HCT116 (cell line): ENCODE measurements at regions not wholly inside any gene's neighbourhood (a gene's known extent, or its start where the extent isn't known, plus 50 kb on each side); places are given as distances from the start of the nearest gene placed in this dataset.

Experiments used
- ATAC-seq: fragments of 200-7000 bp; cut with Tn5 transposase; 2 replicates; pipeline ENCODE4 v1.9.1; 2020; ENCODE audit warnings: mild to moderate bottlenecking, moderate library complexity
- BruUV-seq: library from RNA; stranded (reverse); fragments of 400-500 nt; replicated peaks from 2 replicates; lab custom pipeline; 2021; lab: Mats Ljungman, UMichigan
- CTCF ChIA-PET: fragments of 300-600 bp; sonication (Branson Sonifier 250); formaldehyde crosslinking; loops from one replicate; lab custom pipeline; 2021; ENCODE audit warnings: antibody characterized with exemption; lab: Charles Lee
- POLR2A ChIA-PET: fragments of 300-600, 350-600 bp; sonication (Branson Sonifier 250); formaldehyde crosslinking; loops from one replicate; lab custom pipeline; 2021; ENCODE audit warnings: antibody characterized with exemption; lab: Charles Lee
- RAD21 ChIA-PET, 2 experiments: fragments of 300-600 bp; sonication (Branson Sonifier 250); formaldehyde crosslinking; loops; one replicate each; lab custom pipeline; 2023; ENCODE audit warnings: low total read pairs in 2 of 2; ENCODE audit not compliant: uncharacterized antibody in 2 of 2, unreplicated experiment in 2 of 2, low non-redundant PET in 1 of 2; lab: Charles Lee
- DNase-seq: peaks from one replicate; pipeline ENCODE4 v3.0.0-alpha.2; 2010; ENCODE audit warnings: low read depth, low spot score
- H2AFZ ChIP-seq: fragments of 200-600 bp; shearing (Covaris generic), sonication (generic); 2 replicates; pipeline ENCODE4 v1.6.1; 2017; ENCODE audit warnings: low read depth, mixed run types, mixed read lengths, antibody characterized with exemption, low read length; ENCODE audit not compliant: poor library complexity, severe bottlenecking
- H3K27ac ChIP-seq: 2 replicates; pipeline ENCODE4 v1.5.1; 2012; ENCODE audit warnings: low read depth, low read length
- H3K27me3 ChIP-seq: fragments of 200-600 bp; sonication (generic); 2 replicates; pipeline ENCODE4 v1.6.1; 2016; ENCODE audit warnings: mixed run types, low read length, mixed read lengths; ENCODE audit not compliant: insufficient read depth
- H3K36me3 ChIP-seq, 2 experiments: fragments of 200-500 bp in 1 of 2; fragments of 200-600 bp in 1 of 2; sonication (Bioruptor generic) in 1 of 2; sonication (generic) in 1 of 2; 2 replicates each; pipeline versions ENCODE4 v1.5.1 to v1.6.1; 2014 to 2016; ENCODE audit warnings: low read length in 2 of 2, inconsistent platforms in 1 of 2, mixed read lengths in 1 of 2, mixed run types in 1 of 2; ENCODE audit not compliant: insufficient read depth in 2 of 2, control insufficient read depth in 1 of 2
- H3K4me1 ChIP-seq, 2 experiments: fragments of 200-600 bp in 1 of 2; sonication (generic) in 1 of 2; 2 replicates each; pipeline versions ENCODE4 v1.5.1 to v1.6.1; 2012 to 2017; ENCODE audit warnings: low read length in 2 of 2, inconsistent platforms in 1 of 2, mild to moderate bottlenecking in 1 of 2, mixed read lengths in 1 of 2, mixed run types in 1 of 2, moderate library complexity in 1 of 2; ENCODE audit not compliant: insufficient read depth in 2 of 2, control insufficient read depth in 1 of 2
- H3K4me2 ChIP-seq: fragments of 200-600 bp; sonication (generic); 2 replicates; pipeline ENCODE4 v1.6.1; 2017; ENCODE audit warnings: mixed run types, low read length, mixed read lengths
- H3K4me3 ChIP-seq, 2 experiments: fragments of 200-600 bp in 1 of 2; sonication (generic) in 1 of 2; replicated peaks in 1 of 2; 2 replicates each; pipeline ENCODE4 v1.5.1; 2011 to 2016; ENCODE audit warnings: low read length in 2 of 2, control low read depth in 1 of 2, low read depth in 1 of 2, mild to moderate bottlenecking in 1 of 2, mixed read lengths in 1 of 2, mixed run types in 1 of 2
- H3K79me2 ChIP-seq: fragments of 200-600 bp; sonication (generic); 2 replicates; pipeline ENCODE4 v1.6.1; 2017; ENCODE audit warnings: mild to moderate bottlenecking, mixed run types, low read length, moderate library complexity, mixed read lengths; ENCODE audit not compliant: insufficient read depth
- H3K9ac ChIP-seq: fragments of 200-600 bp; sonication (generic); 2 replicates; pipeline ENCODE4 v1.6.1; 2016; ENCODE audit warnings: low read length, mixed read lengths
- H3K9me2 ChIP-seq: fragments of 200-600 bp; sonication (generic), shearing (Covaris generic); 2 replicates; pipeline ENCODE4 v1.6.1; 2017; ENCODE audit warnings: mixed run types, mild to moderate bottlenecking, moderate library complexity; ENCODE audit not compliant: insufficient read depth
- H3K9me3 ChIP-seq, 2 experiments: fragments of 200-500 bp in 1 of 2; fragments of 200-600 bp in 1 of 2; sonication (Bioruptor generic) in 1 of 2; sonication (generic) in 1 of 2; 2 replicates each; pipeline ENCODE4 v1.6.1; 2014 to 2017; ENCODE audit warnings: low read length in 2 of 2, mixed read lengths in 2 of 2, inconsistent platforms in 1 of 2, low read depth in 1 of 2, mild to moderate bottlenecking in 1 of 2, mixed run types in 1 of 2, moderate library complexity in 1 of 2; ENCODE audit not compliant: control insufficient read depth in 1 of 2, insufficient read depth in 1 of 2
- H4K20me1 ChIP-seq: fragments of 200-600 bp; sonication (generic), shearing (Covaris generic); 2 replicates; pipeline ENCODE4 v1.6.1; 2017; ENCODE audit warnings: mixed run types, mild to moderate bottlenecking, moderate library complexity; ENCODE audit not compliant: insufficient read depth
- ATF3 ChIP-seq: IDR thresholded peaks from 2 replicates; pipeline ENCODE4 v1.6.1; 2012
- CBX3 ChIP-seq: IDR thresholded peaks from 2 replicates; pipeline ENCODE4 v1.6.1; 2012; ENCODE audit warnings: low read depth
- CEBPB ChIP-seq: IDR thresholded peaks from 2 replicates; pipeline ENCODE4 v1.6.1; 2012; ENCODE audit warnings: low read depth
- EZH2 ChIP-seq: fragments of 200-600 bp; sonication (generic); IDR thresholded peaks from 2 replicates; pipeline ENCODE4 v1.6.1; 2017; ENCODE audit warnings: antibody characterized with exemption, mixed run types
- POLR2A ChIP-seq: IDR thresholded peaks from 2 replicates; pipeline ENCODE4 v1.7.0; 2011; ENCODE audit warnings: borderline replicate concordance; ENCODE audit not compliant: insufficient read depth, insufficient read length; ENCODE audit errors: extremely low read depth
- POLR2AphosphoS5 ChIP-seq: IDR thresholded peaks from 2 replicates; pipeline ENCODE4 v1.6.1; 2011; ENCODE audit warnings: mild to moderate bottlenecking, low read depth, low read length, moderate library complexity
- REST ChIP-seq: IDR thresholded peaks from 2 replicates; pipeline ENCODE4 v1.6.1; 2012; ENCODE audit warnings: low read depth
- SIN3A ChIP-seq: IDR thresholded peaks from 2 replicates; pipeline ENCODE4 v1.6.1; 2012; ENCODE audit warnings: low read depth
- SRF ChIP-seq: IDR thresholded peaks from 2 replicates; pipeline ENCODE4 v1.6.1; 2012; ENCODE audit warnings: low read depth
- TCF7L2 ChIP-seq: IDR thresholded peaks from 2 replicates; pipeline ENCODE4 v1.7.0; 2011; ENCODE audit warnings: borderline replicate concordance, inconsistent platforms; ENCODE audit not compliant: insufficient read depth, insufficient read length; ENCODE audit errors: extremely low read depth
- ZNF274 ChIP-seq: fragments of 200-500 bp; sonication (Bioruptor generic); IDR thresholded peaks from 2 replicates; pipeline ENCODE4 v1.6.1; 2014; ENCODE audit warnings: mild to moderate bottlenecking, low read depth, low read length, inconsistent platforms
- intact Hi-C: fragments of 100-400 bp; cut with micrococcal nuclease; formaldehyde crosslinking; loops from 2 replicates; pipeline ENCODE4 v1.10.0; 2022
- TF ChIP-seq, protein P1 (sequence below): IDR thresholded peaks from 2 replicates; pipeline ENCODE4 v1.6.1; 2011; ENCODE audit warnings: mild to moderate bottlenecking, low read length, moderate library complexity; ENCODE audit not compliant: insufficient replicate concordance; ENCODE audit errors: extremely low read depth
- TF ChIP-seq, protein P2 (sequence below): IDR thresholded peaks from 2 replicates; pipeline ENCODE4 v1.6.1; 2012

GRCh38 chr14:56885825-56886224, 75.5 kb upstream of the OTX2 start:
- ATAC-seq (no peak), DNase-seq (no peak)
- no peaks in the 10 kb centered on the region for H4K20me1 ChIP-seq
- no peak overlapping the region for H3K27ac ChIP-seq
- no TSS peak for BruUV-seq
- no peak overlapping the region for H3K4me2 ChIP-seq
- peaks cover 76% of the 10 kb centered on the region for H3K27me3 ChIP-seq
- H3K9me2 ChIP-seq, result no peaks in the 10 kb centered on the region
- H3K9ac ChIP-seq, result no peak overlapping the region
- no peaks in the 10 kb centered on the region for H3K4me1 ChIP-seq
- CTCF ChIA-PET, result no interaction called here
- POLR2A ChIA-PET, result no interaction called here
- no peak overlapping the region for H3K4me3 ChIP-seq
- H2AFZ ChIP-seq, result no peak overlapping the region
- no peaks in the 10 kb centered on the region for H3K36me3 ChIP-seq
- TF ChIP-seq REST (no peak), TCF7L2 (no peak), SRF (no peak), CBX3 (no peak), SIN3A (no peak), ATF3 (no peak), ZNF274 (no peak), POLR2A (no peak), CEBPB (no peak), POLR2AphosphoS5 (no peak), EZH2 (no peak)
- TF ChIP-seq, protein P1, sequence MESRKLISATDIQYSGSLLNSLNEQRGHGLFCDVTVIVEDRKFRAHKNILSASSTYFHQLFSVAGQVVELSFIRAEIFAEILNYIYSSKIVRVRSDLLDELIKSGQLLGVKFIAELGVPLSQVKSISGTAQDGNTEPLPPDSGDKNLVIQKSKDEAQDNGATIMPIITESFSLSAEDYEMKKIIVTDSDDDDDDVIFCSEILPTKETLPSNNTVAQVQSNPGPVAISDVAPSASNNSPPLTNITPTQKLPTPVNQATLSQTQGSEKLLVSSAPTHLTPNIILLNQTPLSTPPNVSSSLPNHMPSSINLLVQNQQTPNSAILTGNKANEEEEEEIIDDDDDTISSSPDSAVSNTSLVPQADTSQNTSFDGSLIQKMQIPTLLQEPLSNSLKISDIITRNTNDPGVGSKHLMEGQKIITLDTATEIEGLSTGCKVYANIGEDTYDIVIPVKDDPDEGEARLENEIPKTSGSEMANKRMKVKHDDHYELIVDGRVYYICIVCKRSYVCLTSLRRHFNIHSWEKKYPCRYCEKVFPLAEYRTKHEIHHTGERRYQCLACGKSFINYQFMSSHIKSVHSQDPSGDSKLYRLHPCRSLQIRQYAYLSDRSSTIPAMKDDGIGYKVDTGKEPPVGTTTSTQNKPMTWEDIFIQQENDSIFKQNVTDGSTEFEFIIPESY, result no peak
- TF ChIP-seq, protein P2, sequence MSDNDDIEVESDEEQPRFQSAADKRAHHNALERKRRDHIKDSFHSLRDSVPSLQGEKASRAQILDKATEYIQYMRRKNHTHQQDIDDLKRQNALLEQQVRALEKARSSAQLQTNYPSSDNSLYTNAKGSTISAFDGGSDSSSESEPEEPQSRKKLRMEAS, result no peak
- RAD21 ChIA-PET, result no interaction called here
- intact Hi-C loops, result no loop called here
- no peaks in the 10 kb centered on the region for H3K9me3 ChIP-seq
- no peaks in the 10 kb centered on the region for H3K79me2 ChIP-seq
